ENCODE measurements at regions not wholly inside any gene's neighbourhood (a gene's known extent, or its start where the extent isn't known, plus 50 kb on each side); places are given as distances from the start of the nearest gene placed in this dataset.

DNA sequence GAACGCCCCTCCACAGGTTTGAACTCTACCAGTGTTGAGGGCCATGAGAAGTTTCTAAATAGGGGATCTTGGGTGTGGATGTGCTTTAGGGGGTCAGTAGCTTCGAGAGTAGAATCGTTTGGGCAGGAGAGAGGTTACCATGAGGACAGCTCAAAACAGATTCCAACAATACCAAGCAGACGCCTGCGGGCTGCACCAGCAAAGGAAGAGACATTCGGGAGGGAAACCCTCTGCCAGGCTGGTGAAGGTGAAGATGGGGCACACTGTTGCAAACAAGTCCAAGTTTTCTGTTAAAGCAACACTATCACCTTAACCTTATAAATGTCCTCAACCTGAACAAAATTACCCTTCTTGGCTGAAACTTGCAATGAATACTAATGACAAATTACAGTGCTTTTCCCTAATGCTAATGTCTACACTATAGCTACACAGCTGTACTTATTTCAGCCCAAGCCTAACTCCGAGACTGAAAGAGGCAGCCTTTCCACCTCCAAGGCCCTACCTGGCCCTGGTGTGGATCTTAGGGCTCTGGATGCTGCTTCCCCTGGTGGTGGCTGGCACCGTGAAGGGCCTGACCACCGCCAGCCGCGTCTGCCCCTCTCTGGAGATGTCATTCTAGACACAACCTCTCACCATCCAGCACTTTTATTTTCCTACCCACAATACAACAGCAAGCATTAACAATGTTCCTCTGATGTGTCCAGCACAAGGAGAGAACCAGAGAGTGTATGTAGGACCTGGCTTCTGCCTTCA, 80.1 kb downstream of the DLL1 start:
- H3K4me3 ChIP-seq (ENCODE audit: low read length): no peak overlapping the region
- H3K4me1 ChIP-seq (ENCODE audit: control insufficient read depth, insufficient read depth, low read length): no peaks in the 10 kb centered on the region
- H3K27me3 ChIP-seq (ENCODE audit: control insufficient read depth, insufficient read depth, low read length): no peaks in the 10 kb centered on the region
- H3K36me3 ChIP-seq (ENCODE audit: control insufficient read depth, insufficient read depth, low read length): no peaks in the 10 kb centered on the region
- H3K27ac ChIP-seq (ENCODE audit: low read depth, low read length): no peak overlapping the region
- no peak overlapping the region for H3K9ac ChIP-seq (ENCODE audit: low read length)

DNA sequence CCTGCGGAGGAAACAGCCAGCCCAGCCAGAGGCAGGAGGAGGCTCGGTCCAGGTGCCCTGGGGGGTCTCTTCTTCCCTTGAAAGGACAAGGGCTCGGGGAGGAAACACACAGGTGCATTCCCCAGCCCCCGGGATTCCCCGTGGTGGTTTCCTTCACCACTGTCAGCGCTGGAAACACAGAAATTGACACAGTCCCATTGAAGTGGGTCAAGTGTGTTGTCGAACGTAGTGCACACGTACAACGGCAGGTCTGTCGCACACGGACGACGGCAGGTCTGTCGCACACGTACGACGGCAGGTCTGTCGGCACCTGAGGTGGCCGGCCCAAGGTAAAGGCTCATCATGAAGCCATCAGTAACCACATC, 80.9 kb downstream of the DLL1 start:
- Histone ChIP-seq H3K27me3 (ENCODE audit: control insufficient read depth, insufficient read depth, low read length) (no peaks in the 10 kb centered on the region), H3K36me3 (ENCODE audit: control insufficient read depth, insufficient read depth, low read length) (no peaks in the 10 kb centered on the region), H3K4me1 (ENCODE audit: control insufficient read depth, insufficient read depth, low read length) (no peaks in the 10 kb centered on the region), H3K4me3 (ENCODE audit: low read length) (no peak overlapping the region), H3K9ac (ENCODE audit: low read length) (no peak overlapping the region), H3K27ac (ENCODE audit: low read depth, low read length) (no peak overlapping the region)

DNA sequence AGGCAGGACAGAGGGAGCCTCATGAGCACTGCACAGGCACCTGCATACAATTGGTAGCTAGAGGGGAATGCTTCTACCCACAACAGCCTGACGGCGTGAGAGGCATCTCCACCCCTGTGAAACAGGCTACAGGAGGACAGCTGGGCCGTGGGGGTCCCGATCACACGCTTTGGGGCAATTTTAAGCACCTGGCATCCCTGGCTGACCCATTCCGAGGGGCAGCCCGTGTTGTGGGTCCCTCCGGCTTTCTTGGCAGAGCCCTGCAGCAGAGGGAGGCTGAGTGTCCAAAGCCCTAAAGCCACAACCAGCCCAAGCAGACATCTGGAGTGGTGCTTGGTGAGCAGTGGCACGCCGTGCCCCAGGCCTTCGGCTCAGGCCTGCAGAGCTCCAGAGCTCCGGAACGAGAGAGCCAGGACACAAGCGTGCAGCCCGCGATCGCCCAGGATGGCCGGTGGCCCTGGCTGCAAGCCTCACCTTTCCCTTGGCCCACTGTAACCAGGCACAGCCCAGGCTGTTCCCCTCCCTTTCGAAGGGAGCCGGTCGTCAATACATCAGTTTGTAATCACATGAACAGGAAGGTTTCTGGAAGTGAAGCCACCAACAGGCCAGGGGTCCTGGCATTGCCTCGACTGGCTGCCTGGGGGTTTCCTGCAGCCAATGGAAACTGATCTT, 81.4 kb downstream of the DLL1 start:
- Histone ChIP-seq H3K36me3 (ENCODE audit: control insufficient read depth, insufficient read depth, low read length) (no peaks in the 10 kb centered on the region), H3K27me3 (ENCODE audit: control insufficient read depth, insufficient read depth, low read length) (no peaks in the 10 kb centered on the region), H3K4me1 (ENCODE audit: control insufficient read depth, insufficient read depth, low read length) (no peaks in the 10 kb centered on the region), H3K9ac (ENCODE audit: low read length) (no peak overlapping the region), H3K27ac (ENCODE audit: low read depth, low read length) (no peak overlapping the region), H3K4me3 (ENCODE audit: low read length) (no peak overlapping the region)

DNA sequence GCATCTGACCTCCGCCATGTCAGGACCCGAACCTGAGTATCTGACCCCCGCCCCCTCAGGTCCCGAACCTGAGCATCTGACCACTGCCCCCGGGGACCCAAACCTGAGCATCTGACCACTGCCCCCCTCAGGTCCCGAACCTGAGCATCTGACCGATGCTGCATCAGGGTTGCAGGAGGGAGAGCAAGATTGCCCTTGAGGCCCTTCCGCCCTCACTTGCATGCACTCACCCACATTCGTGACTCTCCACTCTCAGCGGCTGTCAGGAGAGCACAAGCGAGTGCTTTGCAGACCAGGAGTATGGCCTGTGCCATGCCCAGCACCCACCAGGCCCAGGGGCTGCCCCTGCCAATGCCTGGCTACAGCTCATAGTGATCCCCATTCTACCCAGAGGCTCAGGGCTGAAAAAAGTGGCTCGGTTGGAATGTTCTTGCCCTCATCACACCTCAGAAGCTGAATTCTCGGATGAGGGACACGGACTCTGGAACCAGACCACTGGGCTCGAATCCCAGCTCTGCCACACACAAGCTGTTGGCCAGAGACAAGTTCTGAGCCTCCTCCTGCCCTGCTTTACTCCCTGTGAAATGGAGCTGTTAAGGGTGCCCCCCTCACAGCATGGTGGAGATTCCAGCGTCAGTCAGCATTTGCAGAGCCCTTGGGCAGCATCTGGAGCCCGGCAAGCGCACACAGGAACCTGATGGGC, 82.1 kb downstream of the DLL1 start:
- H3K4me1 ChIP-seq (ENCODE audit: control insufficient read depth, insufficient read depth, low read length): no peaks in the 10 kb centered on the region
- no peak overlapping the region for H3K4me3 ChIP-seq (ENCODE audit: low read length)
- no peaks in the 10 kb centered on the region for H3K27me3 ChIP-seq (ENCODE audit: control insufficient read depth, insufficient read depth, low read length)
- H3K36me3 ChIP-seq (ENCODE audit: control insufficient read depth, insufficient read depth, low read length): no peaks in the 10 kb centered on the region
- no peak overlapping the region for H3K27ac ChIP-seq (ENCODE audit: low read depth, low read length)
- H3K9ac ChIP-seq (ENCODE audit: low read length): no peak overlapping the region

DNA sequence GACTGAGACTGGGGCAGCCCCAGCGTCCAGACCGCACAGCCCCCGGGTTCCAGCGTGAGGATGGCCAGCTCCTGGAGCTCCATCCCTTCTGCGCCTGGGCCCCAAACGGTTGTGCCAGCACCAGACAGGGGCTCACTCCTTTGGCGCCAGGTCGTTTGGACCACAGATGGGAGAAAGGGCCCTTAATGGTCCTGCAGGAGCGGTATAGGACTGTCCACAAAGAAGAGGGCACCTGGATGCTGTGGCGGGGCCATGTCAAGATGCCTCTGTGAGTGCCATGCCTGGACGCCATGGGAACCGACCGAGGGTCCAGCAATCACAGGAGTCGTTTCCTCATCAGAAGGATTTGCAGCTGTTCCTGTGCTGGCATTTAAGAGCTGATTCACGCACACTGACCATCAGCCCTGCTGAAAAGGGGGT, 82.7 kb downstream of the DLL1 start:
- Histone ChIP-seq H3K4me3 (ENCODE audit: low read length) (no peak overlapping the region), H3K4me1 (ENCODE audit: control insufficient read depth, insufficient read depth, low read length) (no peaks in the 10 kb centered on the region), H3K9ac (ENCODE audit: low read length) (no peak overlapping the region), H3K27me3 (ENCODE audit: control insufficient read depth, insufficient read depth, low read length) (no peaks in the 10 kb centered on the region), H3K36me3 (ENCODE audit: control insufficient read depth, insufficient read depth, low read length) (no peaks in the 10 kb centered on the region), H3K27ac (ENCODE audit: low read depth, low read length) (no peak overlapping the region)

- no peaks in the 10 kb centered on the region for H3K36me3 ChIP-seq (ENCODE audit: control insufficient read depth, insufficient read depth, low read length)
- no peak overlapping the region for H3K27ac ChIP-seq (ENCODE audit: low read depth, low read length)
- no peaks in the 10 kb centered on the region for H3K27me3 ChIP-seq (ENCODE audit: control insufficient read depth, insufficient read depth, low read length)
- no peaks in the 10 kb centered on the region for H3K4me1 ChIP-seq (ENCODE audit: control insufficient read depth, insufficient read depth, low read length)
- H3K4me3 ChIP-seq (ENCODE audit: low read length): no peak overlapping the region
- no peak overlapping the region for H3K9ac ChIP-seq (ENCODE audit: low read length)
Observed at GRCh38 chr6:170207586-170208181, 83.2 kb downstream of the DLL1 start.

DNA sequence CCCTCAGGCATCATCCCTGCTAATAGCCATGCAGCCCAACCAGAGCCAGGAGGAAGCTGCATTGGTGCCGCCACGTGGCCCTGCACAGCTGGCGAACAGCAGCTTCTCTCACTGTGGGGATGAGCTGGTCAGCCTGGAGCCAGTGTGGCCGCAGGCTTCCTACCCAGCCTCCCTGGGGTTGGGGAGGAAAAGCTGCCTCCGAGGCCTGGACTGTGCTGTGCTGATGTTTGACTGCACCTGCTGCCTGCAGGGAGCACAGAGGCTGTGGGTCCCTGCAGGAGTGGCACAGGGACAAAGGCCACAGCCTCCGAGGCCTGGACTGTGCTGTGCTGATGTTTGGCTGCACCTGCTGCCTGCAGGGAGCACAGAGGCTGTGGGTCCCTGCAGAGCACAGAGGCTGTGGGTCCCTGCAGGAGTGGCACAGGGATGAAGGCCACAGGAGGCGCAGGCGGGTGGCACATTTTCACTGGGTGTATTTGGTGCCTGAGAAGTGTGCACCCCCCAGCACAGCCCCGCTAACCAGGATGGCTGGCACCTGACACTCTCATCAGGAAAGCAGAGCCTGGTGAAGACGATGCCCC, 83.9 kb downstream of the DLL1 start:
- Histone ChIP-seq H3K27ac (ENCODE audit: low read depth, low read length) (no peak overlapping the region), H3K27me3 (ENCODE audit: control insufficient read depth, insufficient read depth, low read length) (no peaks in the 10 kb centered on the region), H3K9ac (ENCODE audit: low read length) (no peak overlapping the region), H3K4me1 (ENCODE audit: control insufficient read depth, insufficient read depth, low read length) (no peaks in the 10 kb centered on the region), H3K36me3 (ENCODE audit: control insufficient read depth, insufficient read depth, low read length) (no peaks in the 10 kb centered on the region), H3K4me3 (ENCODE audit: low read length) (no peak overlapping the region)

DNA sequence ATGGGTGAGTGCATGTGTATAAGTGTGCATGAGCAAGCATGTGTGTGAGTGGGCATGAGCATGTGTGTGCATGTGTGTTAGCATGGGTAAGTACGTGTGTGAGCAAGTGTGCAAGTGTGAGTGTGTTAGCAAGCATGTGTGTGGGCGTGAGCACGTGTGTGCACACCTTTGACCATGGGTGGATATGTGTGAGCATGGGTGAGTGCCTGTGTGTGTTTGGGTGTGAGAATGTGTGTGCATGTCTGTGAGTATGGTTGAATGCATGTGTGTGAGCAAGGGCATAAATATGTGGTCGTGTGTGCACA, 84.6 kb downstream of the DLL1 start:
- Histone ChIP-seq H3K4me1 (ENCODE audit: control insufficient read depth, insufficient read depth, low read length) (no peaks in the 10 kb centered on the region), H3K9ac (ENCODE audit: low read length) (no peak overlapping the region), H3K4me3 (ENCODE audit: low read length) (no peak overlapping the region), H3K36me3 (ENCODE audit: control insufficient read depth, insufficient read depth, low read length) (no peaks in the 10 kb centered on the region), H3K27me3 (ENCODE audit: control insufficient read depth, insufficient read depth, low read length) (no peaks in the 10 kb centered on the region), H3K27ac (ENCODE audit: low read depth, low read length) (no peak overlapping the region)

GRCh38 chr6:170205534-170206316, 85.2 kb downstream of the DLL1 start:
- Histone ChIP-seq H3K27me3 (ENCODE audit: control insufficient read depth, insufficient read depth, low read length) (no peaks in the 10 kb centered on the region), H3K4me1 (ENCODE audit: control insufficient read depth, insufficient read depth, low read length) (no peaks in the 10 kb centered on the region), H3K27ac (ENCODE audit: low read depth, low read length) (no peak overlapping the region), H3K9ac (ENCODE audit: low read length) (no peak overlapping the region), H3K36me3 (ENCODE audit: control insufficient read depth, insufficient read depth, low read length) (no peaks in the 10 kb centered on the region), H3K4me3 (ENCODE audit: low read length) (no peak overlapping the region)

DNA sequence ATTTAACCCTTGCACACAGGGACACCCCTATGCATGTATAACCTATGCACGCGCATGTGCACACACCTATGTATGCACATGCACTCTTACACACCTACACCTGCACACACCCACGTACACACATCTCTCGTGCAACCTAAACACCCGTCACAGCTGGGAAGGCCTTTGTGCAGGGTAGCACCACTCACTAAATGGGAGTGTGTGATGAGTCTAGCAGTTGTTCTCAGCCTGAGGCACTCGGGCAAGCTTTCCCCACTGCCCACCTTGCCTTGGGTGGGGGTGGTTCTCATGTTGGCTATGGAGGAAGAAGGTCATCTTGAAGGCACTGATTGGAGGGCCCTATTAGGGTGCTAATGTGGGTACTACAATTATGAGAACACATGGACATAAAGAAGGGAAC, 85.8 kb downstream of the DLL1 start:
- H3K9ac ChIP-seq (ENCODE audit: low read length): no peak overlapping the region
- no peak overlapping the region for H3K27ac ChIP-seq (ENCODE audit: low read depth, low read length)
- H3K4me3 ChIP-seq (ENCODE audit: low read length): no peak overlapping the region
- H3K36me3 ChIP-seq (ENCODE audit: control insufficient read depth, insufficient read depth, low read length): no peaks in the 10 kb centered on the region
- H3K27me3 ChIP-seq (ENCODE audit: control insufficient read depth, insufficient read depth, low read length): no peaks in the 10 kb centered on the region
- H3K4me1 ChIP-seq (ENCODE audit: control insufficient read depth, insufficient read depth, low read length): no peaks in the 10 kb centered on the region

DNA sequence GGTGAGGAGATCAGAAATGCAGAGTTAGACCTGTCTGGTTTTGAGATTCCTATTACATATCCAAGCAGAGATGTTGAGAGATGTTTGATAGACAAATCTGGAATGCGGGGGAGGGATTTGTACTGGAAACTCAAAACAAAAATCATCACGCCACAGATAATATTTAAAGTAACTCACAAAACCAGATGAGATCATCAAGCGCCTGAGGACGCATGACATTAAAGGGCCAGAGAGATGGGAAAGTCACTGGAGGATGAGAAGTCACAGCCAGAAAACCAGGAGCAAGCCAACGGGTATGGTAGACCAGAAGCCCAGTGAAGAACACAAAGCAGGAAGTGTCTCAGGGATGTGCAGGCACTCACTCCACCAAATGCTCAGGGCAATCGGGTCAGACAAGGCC, 87.7 kb downstream of the DLL1 start:
- no peaks in the 10 kb centered on the region for H3K4me1 ChIP-seq (ENCODE audit: control insufficient read depth, insufficient read depth, low read length)
- H3K9ac ChIP-seq (ENCODE audit: low read length): no peak overlapping the region
- no peak overlapping the region for H3K27ac ChIP-seq (ENCODE audit: low read depth, low read length)
- no peaks in the 10 kb centered on the region for H3K36me3 ChIP-seq (ENCODE audit: control insufficient read depth, insufficient read depth, low read length)
- H3K27me3 ChIP-seq (ENCODE audit: control insufficient read depth, insufficient read depth, low read length): no peaks in the 10 kb centered on the region
- no peak overlapping the region for H3K4me3 ChIP-seq (ENCODE audit: low read length)

Data from rectal smooth muscle tissue (tissue), 1 donor.